ENCODE measurements at regions not wholly inside any gene's neighbourhood (a gene's known extent, or its start where the extent isn't known, plus 50 kb on each side); places are given as distances from the start of the nearest gene placed in this dataset.

DNA sequence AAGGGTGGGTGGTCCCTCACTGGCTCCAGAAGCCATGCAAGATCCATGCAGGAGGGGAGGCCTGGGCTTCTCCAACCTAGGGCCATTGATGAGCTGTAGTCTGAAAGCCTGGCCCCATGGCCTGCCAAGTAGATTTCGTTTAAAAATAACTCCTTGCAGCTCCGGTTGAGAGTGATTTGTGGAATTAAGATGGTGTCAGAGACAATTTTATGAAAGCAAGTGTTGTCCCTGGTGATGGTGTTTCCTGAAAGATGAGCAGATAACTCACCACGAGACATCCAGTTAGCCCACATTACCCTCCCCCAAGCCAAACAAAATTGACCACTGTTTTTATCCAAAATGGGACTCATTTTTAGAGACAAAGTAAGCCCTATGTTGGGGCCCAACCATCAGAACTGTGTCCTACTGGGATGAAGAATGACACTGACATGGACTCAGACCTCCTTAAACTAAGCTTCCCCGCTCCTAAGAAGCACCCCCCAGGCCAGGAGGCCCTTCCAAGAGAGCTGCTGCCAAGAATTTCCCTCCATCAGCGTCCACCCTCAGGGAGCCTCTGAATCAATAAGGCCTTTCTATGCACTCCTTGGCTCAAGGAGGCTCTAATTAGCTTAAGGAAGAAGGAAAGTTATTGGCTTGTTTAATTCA is 174.2 kb upstream of the NCAM1 start:
- no peaks in the 10 kb centered on the region for H3K4me1 ChIP-seq (ENCODE audit: control insufficient read depth, insufficient read depth, low read length)
- no peaks in the 10 kb centered on the region for H3K9me1 ChIP-seq (ENCODE audit: insufficient read depth, low read length)
- intact Hi-C loops (cut with micrococcal nuclease) (no loop called here), in situ Hi-C loops (cut with MboI; ENCODE audit: low sequenced_read_pairs) (no loop called here), dilution Hi-C loops (cut with HindIII; ENCODE audit: low sequenced_read_pairs, unreplicated experiment) (no loop called here)
- no peak overlapping the region for H3K56ac ChIP-seq (ENCODE audit: extremely low read depth, insufficient read depth, low read length)
- H3K18ac ChIP-seq (ENCODE audit: low read depth, low read length), result no peak overlapping the region
- WGBS, 2 experiments (ENCODE audit: extremely low coverage in 2 of 2, insufficient read length in 1 of 2), result no CpG with 5 or more reads among the region's 5 CpGs
- H2AK9ac ChIP-seq (replicated peaks; ENCODE audit: low read depth, low read length, poor library complexity), result no peak overlapping the region
- H3K36me3 ChIP-seq (ENCODE audit: control insufficient read depth, insufficient read depth, low read length), result no peaks in the 10 kb centered on the region
- TF ChIP-seq NFE2L2 (IDR thresholded peaks at IDR 0.05; ENCODE audit: low read depth, low read length) (no peak), RAD21 (IDR thresholded peaks at IDR 0.05; ENCODE audit: low read length) (no peak), MXI1 (IDR thresholded peaks at IDR 0.05; ENCODE audit: borderline replicate concordance, low read depth, low read length) (no peak), MAZ (IDR thresholded peaks at IDR 0.05; ENCODE audit: borderline replicate concordance, low read depth, low read length) (no peak), BHLHE40 (IDR thresholded peaks at IDR 0.05; ENCODE audit: low read depth, low read length) (no peak), RFX5 (IDR thresholded peaks at IDR 0.05; ENCODE audit: low read depth, low read length) (no peak), CHD1 (IDR thresholded peaks at IDR 0.05; ENCODE audit: low read depth, low read length) (no peak), SMC3 (IDR thresholded peaks at IDR 0.05; ENCODE audit: low read depth, low read length) (no peak), CEBPB (IDR thresholded peaks at IDR 0.05; ENCODE audit: low read depth, low read length) (no peak), RCOR1 (IDR thresholded peaks at IDR 0.05; ENCODE audit: insufficient replicate concordance, low read length) (no peak), POLR2A (IDR thresholded peaks at IDR 0.05; ENCODE audit: low read depth, low read length) (no peak), MAFK (IDR thresholded peaks at IDR 0.05; ENCODE audit: low read depth, low read length) (no peak), FOS (IDR thresholded peaks at IDR 0.05; ENCODE audit: low read depth, low read length) (no peak)
- TF ChIP-seq, protein P1, sequence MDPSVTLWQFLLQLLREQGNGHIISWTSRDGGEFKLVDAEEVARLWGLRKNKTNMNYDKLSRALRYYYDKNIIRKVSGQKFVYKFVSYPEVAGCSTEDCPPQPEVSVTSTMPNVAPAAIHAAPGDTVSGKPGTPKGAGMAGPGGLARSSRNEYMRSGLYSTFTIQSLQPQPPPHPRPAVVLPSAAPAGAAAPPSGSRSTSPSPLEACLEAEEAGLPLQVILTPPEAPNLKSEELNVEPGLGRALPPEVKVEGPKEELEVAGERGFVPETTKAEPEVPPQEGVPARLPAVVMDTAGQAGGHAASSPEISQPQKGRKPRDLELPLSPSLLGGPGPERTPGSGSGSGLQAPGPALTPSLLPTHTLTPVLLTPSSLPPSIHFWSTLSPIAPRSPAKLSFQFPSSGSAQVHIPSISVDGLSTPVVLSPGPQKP (IDR thresholded peaks at IDR 0.05; ENCODE audit: borderline replicate concordance, low read depth, low read length), result no peak
- TF ChIP-seq, protein P2, sequence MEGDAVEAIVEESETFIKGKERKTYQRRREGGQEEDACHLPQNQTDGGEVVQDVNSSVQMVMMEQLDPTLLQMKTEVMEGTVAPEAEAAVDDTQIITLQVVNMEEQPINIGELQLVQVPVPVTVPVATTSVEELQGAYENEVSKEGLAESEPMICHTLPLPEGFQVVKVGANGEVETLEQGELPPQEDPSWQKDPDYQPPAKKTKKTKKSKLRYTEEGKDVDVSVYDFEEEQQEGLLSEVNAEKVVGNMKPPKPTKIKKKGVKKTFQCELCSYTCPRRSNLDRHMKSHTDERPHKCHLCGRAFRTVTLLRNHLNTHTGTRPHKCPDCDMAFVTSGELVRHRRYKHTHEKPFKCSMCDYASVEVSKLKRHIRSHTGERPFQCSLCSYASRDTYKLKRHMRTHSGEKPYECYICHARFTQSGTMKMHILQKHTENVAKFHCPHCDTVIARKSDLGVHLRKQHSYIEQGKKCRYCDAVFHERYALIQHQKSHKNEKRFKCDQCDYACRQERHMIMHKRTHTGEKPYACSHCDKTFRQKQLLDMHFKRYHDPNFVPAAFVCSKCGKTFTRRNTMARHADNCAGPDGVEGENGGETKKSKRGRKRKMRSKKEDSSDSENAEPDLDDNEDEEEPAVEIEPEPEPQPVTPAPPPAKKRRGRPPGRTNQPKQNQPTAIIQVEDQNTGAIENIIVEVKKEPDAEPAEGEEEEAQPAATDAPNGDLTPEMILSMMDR (conservative IDR thresholded peaks at IDR 0.05; ENCODE audit: low read depth, low read length), result no peak
- TF ChIP-seq, protein P3, sequence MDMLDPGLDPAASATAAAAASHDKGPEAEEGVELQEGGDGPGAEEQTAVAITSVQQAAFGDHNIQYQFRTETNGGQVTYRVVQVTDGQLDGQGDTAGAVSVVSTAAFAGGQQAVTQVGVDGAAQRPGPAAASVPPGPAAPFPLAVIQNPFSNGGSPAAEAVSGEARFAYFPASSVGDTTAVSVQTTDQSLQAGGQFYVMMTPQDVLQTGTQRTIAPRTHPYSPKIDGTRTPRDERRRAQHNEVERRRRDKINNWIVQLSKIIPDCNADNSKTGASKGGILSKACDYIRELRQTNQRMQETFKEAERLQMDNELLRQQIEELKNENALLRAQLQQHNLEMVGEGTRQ (IDR thresholded peaks at IDR 0.05; ENCODE audit: low read depth, low read length), result no peak
- POLR2A ChIA-PET (ENCODE audit: unreplicated experiment), result no interaction called here
- ATAC-seq (ENCODE audit: low read depth), result no peak
- BruUV-seq (replicated peaks), result no TSS peak
- no peak overlapping the region for H3K4me3 ChIP-seq (ENCODE audit: insufficient read depth, low read depth, low read length)
- no peaks in the 10 kb centered on the region for H3K27me3 ChIP-seq (ENCODE audit: control insufficient read depth, insufficient read depth, low read length)
- H3K9me3 ChIP-seq (ENCODE audit: control insufficient read depth, insufficient read depth, low read length), result 0 out of 2 replicates have a peak, but pooled peaks cover 2% of the 10 kb centered on the region
- no peak overlapping the region for H3K14ac ChIP-seq (replicated peaks; ENCODE audit: low read depth, low read length)
- H3K23ac ChIP-seq (ENCODE audit: low read depth, low read length), result no peak overlapping the region
- H3K4ac ChIP-seq (ENCODE audit: low read depth, low read length), result no peak overlapping the region
- H4K91ac ChIP-seq (ENCODE audit: insufficient read depth, low read depth, low read length), result no peak overlapping the region
- H2BK15ac ChIP-seq (ENCODE audit: low read depth, low read length), result no peak overlapping the region
- no peak overlapping the region for H2BK120ac ChIP-seq (ENCODE audit: low read depth, low read length)
- H2BK5ac ChIP-seq (ENCODE audit: low read depth, low read length, poor library complexity, severe bottlenecking), result no peak overlapping the region
- no peak overlapping the region for H2AK5ac ChIP-seq (ENCODE audit: low read depth, low read length)
- no peaks in the 10 kb centered on the region for H4K20me1 ChIP-seq (ENCODE audit: insufficient read depth, low read length)
- H2AFZ ChIP-seq (replicated peaks; ENCODE audit: low read length, poor library complexity), result no peak overlapping the region
- no peak for DNase-seq
- no peak overlapping the region for H4K5ac ChIP-seq (ENCODE audit: low read depth, low read length)
- H3K9ac ChIP-seq (ENCODE audit: low read depth, low read length), result no peak overlapping the region
- H3K79me1 ChIP-seq (ENCODE audit: low read depth in 1 of 2, low read length in 2 of 2), result no peaks in the 10 kb centered on the region
- H2BK20ac ChIP-seq (ENCODE audit: low read depth, low read length), result no peak overlapping the region
- CTCF ChIA-PET, result no interaction called here
- no peak overlapping the region for H3K4me2 ChIP-seq (ENCODE audit: low read depth, low read length)
- H4K8ac ChIP-seq (ENCODE audit: low read depth in 2 of 2, low read length in 2 of 2), result no peak overlapping the region
- H3K27ac ChIP-seq (ENCODE audit: insufficient read depth, low read length), result no peak overlapping the region
